GM23248 (cell line): ENCODE measurements at regions not wholly inside any gene's neighbourhood (a gene's known extent, or its start where the extent isn't known, plus 50 kb on each side); places are given as distances from the start of the nearest gene placed in this dataset.

Source experiments
- DNase-seq: peaks from one replicate; pipeline ENCODE4 v3.0.0-alpha.2; 2015
- H2AFZ ChIP-seq: fragments of 200-600 bp; sonication (generic); 2 replicates; pipeline ENCODE4 v1.6.1; 2016; ENCODE audit warnings: antibody characterized with exemption
- H3F3A ChIP-seq: fragments of 200-600 bp; sonication (generic); 2 replicates; pipeline ENCODE4 v1.6.1; 2016; ENCODE audit warnings: mild to moderate bottlenecking, antibody characterized with exemption, mixed run types; ENCODE audit not compliant: insufficient read depth
- H3K27ac ChIP-seq: fragments of 200-600 bp; sonication (generic); 2 replicates; pipeline ENCODE4 v1.5.1; 2016; ENCODE audit warnings: mild to moderate bottlenecking
- H3K27me3 ChIP-seq: fragments of 200-600 bp; sonication (generic); replicated peaks from 2 replicates; pipeline ENCODE4 v1.6.1; 2016; ENCODE audit warnings: mild to moderate bottlenecking; ENCODE audit not compliant: insufficient read depth
- H3K36me3 ChIP-seq: fragments of 200-600 bp; sonication (generic); 2 replicates; pipeline ENCODE4 v1.6.1; 2016; ENCODE audit warnings: low read depth, mild to moderate bottlenecking
- H3K4me1 ChIP-seq: fragments of 200-600 bp; sonication (generic); 2 replicates; pipeline ENCODE4 v1.6.1; 2016; ENCODE audit warnings: mild to moderate bottlenecking; ENCODE audit not compliant: insufficient read depth
- H3K4me2 ChIP-seq: fragments of 200-600 bp; sonication (generic); one replicate; pipeline ENCODE4 v1.6.1; 2016; ENCODE audit warnings: mild to moderate bottlenecking; ENCODE audit not compliant: unreplicated experiment
- H3K4me3 ChIP-seq: fragments of 200-600 bp; sonication (generic); 2 replicates; pipeline ENCODE4 v1.5.1; 2016; ENCODE audit warnings: mild to moderate bottlenecking
- H3K79me2 ChIP-seq: fragments of 200-600 bp; sonication (generic); 2 replicates; pipeline ENCODE4 v1.6.1; 2016; ENCODE audit warnings: mild to moderate bottlenecking; ENCODE audit not compliant: insufficient read depth
- H3K9ac ChIP-seq: fragments of 200-600 bp; sonication (generic); 2 replicates; pipeline ENCODE4 v1.6.1; 2016; ENCODE audit warnings: mild to moderate bottlenecking
- H3K9me2 ChIP-seq: fragments of 200-600 bp; sonication (generic); 2 replicates; pipeline ENCODE4 v1.6.1; 2016; ENCODE audit warnings: mixed run types, mild to moderate bottlenecking, moderate library complexity; ENCODE audit not compliant: insufficient read depth
- H3K9me3 ChIP-seq: fragments of 200-600 bp; sonication (generic); one replicate; pipeline ENCODE4 v1.6.1; 2017; ENCODE audit warnings: low read depth
- H4K20me1 ChIP-seq: fragments of 200-600 bp; sonication (generic); 2 replicates; pipeline ENCODE4 v1.6.0; 2016; ENCODE audit not compliant: insufficient read depth
- EZH2 ChIP-seq: fragments of 200-600 bp; sonication (generic); IDR thresholded peaks from 2 replicates; pipeline ENCODE4 v1.6.1; 2018; ENCODE audit warnings: antibody characterized with exemption, mild to moderate bottlenecking; ENCODE audit not compliant: insufficient read depth, poor library complexity, severe bottlenecking
- EZH2phosphoT487 ChIP-seq: fragments of 200-600 bp; sonication (generic); IDR thresholded peaks from 2 replicates; pipeline ENCODE4 v1.6.1; 2018; ENCODE audit warnings: antibody characterized with exemption, moderate library complexity, mild to moderate bottlenecking, low read depth; ENCODE audit not compliant: insufficient read depth
- WGBS, 2 experiments: methylation state at CpG; one replicate each; pipeline ENCODE4 v1.1.6; 2015 to 2017; ENCODE audit warnings: low lambda C conversion rate in 2 of 2, low coverage in 1 of 2; ENCODE audit errors: missing lambda C conversion rate in 2 of 2; 5-methylcytosine and 5-hydroxymethylcytosine counted together
- in situ Hi-C: fragments of 300-500 bp; cut with MboI; formaldehyde crosslinking; loops from 2 replicates; pipeline ENCODE4 v1.15.0; 2020

GRCh38 chr13:73293913-73294523 is 235.2 kb downstream of the KLF5 start:
- H3F3A ChIP-seq: no peaks in the 10 kb centered on the region
- H3K36me3 ChIP-seq: no peaks in the 10 kb centered on the region
- no peak overlapping the region for H2AFZ ChIP-seq
- H3K9ac ChIP-seq: no peak overlapping the region
- no peak overlapping the region for H3K4me2 ChIP-seq
- DNase-seq: no peak
- no peaks in the 10 kb centered on the region for H3K9me3 ChIP-seq
- no peaks in the 10 kb centered on the region for H3K4me1 ChIP-seq
- no peak overlapping the region for H3K27ac ChIP-seq
- no peaks in the 10 kb centered on the region for H3K79me2 ChIP-seq
- H3K27me3 ChIP-seq: no peaks in the 10 kb centered on the region
- no peaks in the 10 kb centered on the region for H3K9me2 ChIP-seq
- in situ Hi-C loops: no loop called here
- H3K4me3 ChIP-seq: no peak overlapping the region
- H4K20me1 ChIP-seq: no peaks in the 10 kb centered on the region
- no peak for TF ChIP-seq EZH2phosphoT487
- TF ChIP-seq EZH2: no peak
- 55 to 64% methylated on average over 6 of the region's 6 CpGs for WGBS, 2 experiments

DNA sequence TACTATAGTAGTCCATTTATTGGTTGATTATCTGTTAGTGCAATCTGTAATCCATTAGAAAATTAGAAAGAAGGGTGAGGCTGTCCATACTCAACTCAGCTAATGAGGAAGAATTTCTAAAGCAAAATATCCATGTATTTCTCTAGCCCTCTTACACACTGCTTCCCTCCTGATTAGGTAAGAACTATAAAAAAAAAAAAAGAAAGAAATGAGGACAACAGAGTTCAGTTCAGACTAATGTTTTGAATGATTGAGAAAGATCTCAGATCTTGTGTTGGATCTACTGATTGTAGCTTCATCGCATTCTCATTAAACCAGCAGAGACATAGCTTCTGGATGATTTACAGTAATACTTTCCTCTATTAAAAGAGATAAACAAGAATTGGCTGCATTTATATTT is 233.3 kb downstream of the KLF5 start:
- WGBS, 2 experiments: 49 to 52% methylated on average over 1 of the region's 1 CpG
- Histone ChIP-seq H3K36me3 (no peaks in the 10 kb centered on the region), H3K27me3 (no peaks in the 10 kb centered on the region), H3F3A (no peaks in the 10 kb centered on the region), H3K79me2 (no peaks in the 10 kb centered on the region), H3K9me2 (no peaks in the 10 kb centered on the region), H3K4me3 (no peak overlapping the region), H3K27ac (no peak overlapping the region), H3K4me2 (no peak overlapping the region), H4K20me1 (no peaks in the 10 kb centered on the region), H3K4me1 (no peaks in the 10 kb centered on the region), H3K9ac (no peak overlapping the region), H3K9me3 (no peaks in the 10 kb centered on the region), H2AFZ (no peak overlapping the region)
- DNase-seq: no peak
- in situ Hi-C loops: no loop called here
- TF ChIP-seq EZH2phosphoT487 (no peak), EZH2 (no peak)

- TF ChIP-seq EZH2 (no peak), EZH2phosphoT487 (no peak)
These were observed 232.0 kb downstream of the KLF5 start for GRCh38 chr13:73290844-73291243.

DNA sequence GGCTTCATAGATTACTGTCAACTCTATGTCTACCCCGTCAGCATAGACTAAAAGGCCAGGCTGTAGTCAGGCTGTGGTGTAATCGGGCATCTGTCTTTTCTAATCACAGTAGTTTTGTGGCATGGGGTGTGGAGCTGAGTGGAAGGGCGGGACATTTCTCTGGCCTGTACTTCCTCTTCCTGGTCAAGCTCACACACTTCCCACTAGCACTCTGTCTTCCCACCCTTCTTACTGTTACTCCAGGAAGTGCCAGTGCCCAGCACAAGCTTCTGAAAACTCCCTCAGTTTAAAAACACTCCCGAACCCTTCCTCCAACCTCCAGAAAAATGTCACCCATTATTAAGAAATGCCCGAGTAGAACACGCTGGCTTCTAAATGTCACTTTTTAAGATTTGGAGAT is 229.8 kb downstream of the KLF5 start:
- H3K27me3 ChIP-seq: no peaks in the 10 kb centered on the region
- H4K20me1 ChIP-seq: no peaks in the 10 kb centered on the region
- WGBS, 2 experiments: 54 to 62% methylated on average over 6 of the region's 6 CpGs
- H3K27ac ChIP-seq: no peak overlapping the region
- H3K9me3 ChIP-seq: no peaks in the 10 kb centered on the region
- H2AFZ ChIP-seq: no peak overlapping the region
- H3K9ac ChIP-seq: no peak overlapping the region
- TF ChIP-seq EZH2 (no peak), EZH2phosphoT487 (no peak)
- in situ Hi-C loops: no loop called here
- no peaks in the 10 kb centered on the region for H3K79me2 ChIP-seq
- H3K4me1 ChIP-seq: no peaks in the 10 kb centered on the region
- no peaks in the 10 kb centered on the region for H3K36me3 ChIP-seq
- no peak overlapping the region for H3K4me3 ChIP-seq
- no peaks in the 10 kb centered on the region for H3K9me2 ChIP-seq
- no peak for DNase-seq
- H3F3A ChIP-seq: no peaks in the 10 kb centered on the region
- no peak overlapping the region for H3K4me2 ChIP-seq

More at GRCh38 chr13:73290844-73291243, 232.0 kb downstream of the KLF5 start:
- Histone ChIP-seq H3K9me2 (no peaks in the 10 kb centered on the region), H3K4me1 (no peaks in the 10 kb centered on the region), H3K27me3 (no peaks in the 10 kb centered on the region), H4K20me1 (no peaks in the 10 kb centered on the region), H3K36me3 (no peaks in the 10 kb centered on the region), H3K4me2 (no peak overlapping the region), H3K9ac (no peak overlapping the region), H3K9me3 (no peaks in the 10 kb centered on the region), H3K79me2 (no peaks in the 10 kb centered on the region), H3K4me3 (no peak overlapping the region), H3F3A (no peaks in the 10 kb centered on the region), H3K27ac (no peak overlapping the region), H2AFZ (no peak overlapping the region)
- DNase-seq: no peak
- WGBS, 2 experiments: 41 to 55% methylated on average over 4 of the region's 4 CpGs
- in situ Hi-C loops: no loop called here

DNA sequence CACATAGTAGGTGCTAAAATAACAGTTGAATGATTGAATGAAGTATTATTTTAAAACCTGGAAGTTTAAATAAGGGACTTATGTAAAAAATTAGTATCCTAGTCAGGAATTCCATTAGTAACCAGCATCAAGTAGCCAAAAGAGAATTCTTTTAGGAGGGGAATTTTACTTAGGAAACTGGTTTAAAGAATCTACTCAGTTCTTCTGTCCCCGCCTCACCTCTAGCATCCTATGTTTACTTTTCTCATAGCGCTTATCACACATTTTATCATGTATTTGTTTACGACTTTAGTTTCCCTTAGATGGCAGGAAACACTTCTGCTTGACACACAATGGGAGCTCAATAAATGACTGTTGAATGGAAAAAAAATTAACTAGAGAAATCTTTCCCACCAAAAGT is 229.0 kb downstream of the KLF5 start:
- Histone ChIP-seq H4K20me1 (no peaks in the 10 kb centered on the region), H3K4me2 (no peak overlapping the region), H3F3A (no peaks in the 10 kb centered on the region), H3K9ac (no peak overlapping the region), H3K9me3 (no peaks in the 10 kb centered on the region), H3K27ac (no peak overlapping the region), H3K4me3 (no peak overlapping the region), H2AFZ (no peak overlapping the region), H3K9me2 (no peaks in the 10 kb centered on the region), H3K4me1 (no peaks in the 10 kb centered on the region), H3K79me2 (no peaks in the 10 kb centered on the region), H3K36me3 (no peaks in the 10 kb centered on the region), H3K27me3 (no peaks in the 10 kb centered on the region)
- TF ChIP-seq EZH2phosphoT487 (no peak), EZH2 (no peak)
- in situ Hi-C loops: no loop called here
- no peak for DNase-seq
- 81 to 85% methylated on average over 3 of the region's 3 CpGs for WGBS, 2 experiments
